GM18520 (cell line): ENCODE measurements at regions not wholly inside any gene's neighbourhood (a gene's known extent, or its start where the extent isn't known, plus 50 kb on each side); places are given as distances from the start of the nearest gene placed in this dataset.

Experiments used
- ATAC-seq: cut with Tn5 transposase; IDR thresholded peaks from one replicate; pipeline ENCODE4 v1.9.1; 2021; ENCODE audit not compliant: unreplicated experiment

GRCh38 chr5:40078898-40079575, 600.7 kb upstream of the PTGER4 start:
- no peak for ATAC-seq

- no peak for ATAC-seq
Observed at GRCh38 chr5:40074826-40075225, 604.9 kb upstream of the PTGER4 start.

- no peak for ATAC-seq
Observed at GRCh38 chr5:40073927-40074326, 605.8 kb upstream of the PTGER4 start.

- no peak for ATAC-seq
Observed at GRCh38 chr5:40071870-40072269, 607.8 kb upstream of the PTGER4 start.

GRCh38 chr5:40066616-40067015, 613.1 kb upstream of the PTGER4 start:
- no peak for ATAC-seq

GRCh38 chr5:40052808-40053207, 626.9 kb upstream of the PTGER4 start:
- ATAC-seq, result no peak

GRCh38 chr5:40046792-40047191, 622.0 kb upstream of the DAB2 start:
- ATAC-seq, result no peak

GRCh38 chr5:40045429-40045828, 620.6 kb upstream of the DAB2 start:
- ATAC-seq, result no peak

- no peak for ATAC-seq
Observed at GRCh38 chr5:40043916-40044315, 619.1 kb upstream of the DAB2 start.

GRCh38 chr5:40041452-40041851, 616.7 kb upstream of the DAB2 start:
- no peak for ATAC-seq

- no peak for ATAC-seq
Observed at GRCh38 chr5:40037713-40038112, 612.9 kb upstream of the DAB2 start.

- ATAC-seq, result no peak
Observed at GRCh38 chr5:40034441-40034840, 609.7 kb upstream of the DAB2 start.

GRCh38 chr5:40033411-40033810, 608.6 kb upstream of the DAB2 start:
- peak; percentile 46 for ATAC-seq

- no peak for ATAC-seq
Observed at GRCh38 chr5:40033009-40033408, 608.2 kb upstream of the DAB2 start.

- ATAC-seq, result no peak
Observed at GRCh38 chr5:40030661-40031060, 605.9 kb upstream of the DAB2 start.

- no peak for ATAC-seq
Observed at GRCh38 chr5:40029711-40030495, 605.1 kb upstream of the DAB2 start.

- no peak for ATAC-seq
Observed at GRCh38 chr5:40027400-40027799, 602.6 kb upstream of the DAB2 start.

GRCh38 chr5:40025586-40025985, 600.8 kb upstream of the DAB2 start:
- ATAC-seq, result no peak

- ATAC-seq, result no peak
Observed at GRCh38 chr5:40022057-40022456, 597.3 kb upstream of the DAB2 start.

- no peak for ATAC-seq
Observed at GRCh38 chr5:40021007-40021406, 596.2 kb upstream of the DAB2 start.

GRCh38 chr5:40017918-40018317, 593.1 kb upstream of the DAB2 start:
- no peak for ATAC-seq

- ATAC-seq, result no peak
Observed at GRCh38 chr5:40017135-40017534, 592.4 kb upstream of the DAB2 start.

GRCh38 chr5:40010436-40010835, 585.7 kb upstream of the DAB2 start:
- ATAC-seq, result no peak
